ENCODE measurements at regions not wholly inside any gene's neighbourhood (a gene's known extent, or its start where the extent isn't known, plus 50 kb on each side); places are given as distances from the start of the nearest gene placed in this dataset.

GRCh38 chr14:94679106-94679810 lies 67.1 kb downstream of the SERPINA3 start:
- Histone ChIP-seq H3K4me3 (no peak overlapping the region), H3K36me3 (no peaks in the 10 kb centered on the region), H3K27me3 (peaks cover 0 to 43% of the 10 kb centered on the region in 2 donors), H3K4me1 (no peaks in the 10 kb centered on the region), H3K27ac (no peak overlapping the region), H3K9me3 (no peaks in the 10 kb centered on the region)
- TF ChIP-seq, protein P1, sequence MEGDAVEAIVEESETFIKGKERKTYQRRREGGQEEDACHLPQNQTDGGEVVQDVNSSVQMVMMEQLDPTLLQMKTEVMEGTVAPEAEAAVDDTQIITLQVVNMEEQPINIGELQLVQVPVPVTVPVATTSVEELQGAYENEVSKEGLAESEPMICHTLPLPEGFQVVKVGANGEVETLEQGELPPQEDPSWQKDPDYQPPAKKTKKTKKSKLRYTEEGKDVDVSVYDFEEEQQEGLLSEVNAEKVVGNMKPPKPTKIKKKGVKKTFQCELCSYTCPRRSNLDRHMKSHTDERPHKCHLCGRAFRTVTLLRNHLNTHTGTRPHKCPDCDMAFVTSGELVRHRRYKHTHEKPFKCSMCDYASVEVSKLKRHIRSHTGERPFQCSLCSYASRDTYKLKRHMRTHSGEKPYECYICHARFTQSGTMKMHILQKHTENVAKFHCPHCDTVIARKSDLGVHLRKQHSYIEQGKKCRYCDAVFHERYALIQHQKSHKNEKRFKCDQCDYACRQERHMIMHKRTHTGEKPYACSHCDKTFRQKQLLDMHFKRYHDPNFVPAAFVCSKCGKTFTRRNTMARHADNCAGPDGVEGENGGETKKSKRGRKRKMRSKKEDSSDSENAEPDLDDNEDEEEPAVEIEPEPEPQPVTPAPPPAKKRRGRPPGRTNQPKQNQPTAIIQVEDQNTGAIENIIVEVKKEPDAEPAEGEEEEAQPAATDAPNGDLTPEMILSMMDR (IDR thresholded peaks at IDR 0.05): no peak
- intact Hi-C loops (cut with DNase I; ENCODE audit: low total_unique reads): no loop called here
- DNase-seq: no peak

DNA sequence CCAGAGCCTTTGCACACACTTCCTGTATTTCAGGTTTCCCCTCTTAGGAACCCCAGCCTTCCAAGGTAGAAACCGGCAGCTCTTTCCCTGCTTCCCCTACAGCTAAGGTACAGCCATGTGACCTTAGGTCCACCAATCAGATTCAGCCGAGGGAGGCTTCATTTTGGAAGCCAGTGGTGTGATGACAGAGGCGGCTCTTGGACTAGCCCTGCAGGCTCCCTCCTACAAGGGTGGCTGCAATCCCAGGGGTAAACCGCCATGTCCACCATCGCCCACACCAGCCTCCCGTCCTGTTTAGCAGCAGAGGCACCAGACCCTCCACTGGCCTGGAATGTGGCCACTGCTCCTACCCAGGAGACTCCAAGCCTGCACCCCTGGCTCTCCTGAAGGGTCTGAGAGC lies 65.6 kb downstream of the SERPINA3 start:
- Histone ChIP-seq H3K27ac (no peak overlapping the region), H3K4me1 (no peaks in the 10 kb centered on the region), H3K9me3 (no peaks in the 10 kb centered on the region), H3K4me3 (no peak overlapping the region), H3K36me3 (no peaks in the 10 kb centered on the region), H3K27me3 (peaks cover 0 to 51% of the 10 kb centered on the region in 2 donors)
- DNase-seq: peak in 1 of 2 donors; percentile 25
- intact Hi-C loops (cut with DNase I; ENCODE audit: low total_unique reads): no loop called here
- TF ChIP-seq, protein P1 (IDR thresholded peaks at IDR 0.05): no peak

- Histone ChIP-seq H3K27me3 (peaks cover 0 to 49% of the 10 kb centered on the region in 2 donors), H3K9me3 (no peaks in the 10 kb centered on the region), H3K4me3 (no peak overlapping the region), H3K4me1 (no peaks in the 10 kb centered on the region), H3K36me3 (no peaks in the 10 kb centered on the region), H3K27ac (no peak overlapping the region)
- TF ChIP-seq, protein P1 (IDR thresholded peaks at IDR 0.05): no peak
- DNase-seq: peak in 1 of 2 donors; percentile 6
- intact Hi-C loops (cut with DNase I; ENCODE audit: low total_unique reads): no loop called here
Observed at GRCh38 chr14:94677213-94677612, 65.0 kb downstream of the SERPINA3 start.

GRCh38 chr14:94676495-94677185 lies 64.4 kb downstream of the SERPINA3 start:
- Histone ChIP-seq H3K4me3 (no peak overlapping the region), H3K27me3 (peaks cover 0 to 46% of the 10 kb centered on the region in 2 donors), H3K9me3 (no peaks in the 10 kb centered on the region), H3K36me3 (no peaks in the 10 kb centered on the region), H3K4me1 (no peaks in the 10 kb centered on the region), H3K27ac (no peak overlapping the region)
- DNase-seq: peak in 1 of 2 donors; percentile 6
- intact Hi-C loops (cut with DNase I; ENCODE audit: low total_unique reads): no loop called here
- TF ChIP-seq, protein P1 (IDR thresholded peaks at IDR 0.05): no peak

DNA sequence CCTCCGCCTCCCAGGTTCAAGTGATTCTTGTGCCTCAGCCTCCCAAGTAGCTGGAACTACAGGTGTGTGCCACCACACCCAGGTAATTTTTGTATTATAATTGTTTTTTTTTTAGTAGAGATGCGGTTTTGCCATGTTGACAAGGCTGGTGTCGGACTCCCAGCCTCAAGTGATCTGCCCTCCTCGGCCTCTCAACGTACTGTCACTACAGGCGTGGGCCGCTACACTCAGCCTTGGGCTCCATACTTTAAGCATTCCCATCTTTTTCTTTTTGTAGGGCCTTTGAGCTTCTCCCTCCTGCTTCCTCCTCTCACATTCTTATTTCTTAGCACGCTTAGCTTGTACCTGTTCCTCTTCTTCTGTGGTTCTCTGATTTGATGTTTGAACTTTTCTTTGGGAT lies 62.8 kb downstream of the SERPINA3 start:
- H3K9me3 ChIP-seq: no peaks in the 10 kb centered on the region
- no peak overlapping the region for H3K4me3 ChIP-seq
- H3K4me1 ChIP-seq: no peaks in the 10 kb centered on the region
- TF ChIP-seq, protein P1 (IDR thresholded peaks at IDR 0.05): no peak
- intact Hi-C loops (cut with DNase I; ENCODE audit: low total_unique reads): no loop called here
- H3K36me3 ChIP-seq: no peaks in the 10 kb centered on the region
- H3K27ac ChIP-seq: no peak overlapping the region
- peak in 1 of 2 donors; percentile 6 for DNase-seq
- peaks cover 0 to 43% of the 10 kb centered on the region in 2 donors for H3K27me3 ChIP-seq

All from tibial artery (tissue), 4 donors.